H1 (cell line): ENCODE measurements at regions not wholly inside any gene's neighbourhood (a gene's known extent, or its start where the extent isn't known, plus 50 kb on each side); places are given as distances from the start of the nearest gene placed in this dataset.

Source experiments
- CTCF ChIA-PET: fragments of 300-600 bp; sonication (Branson Sonifier 250); formaldehyde crosslinking; loops from one replicate; lab custom pipeline; 2021; ENCODE audit not compliant: partially characterized antibody; lab: Charles Lee
- POLR2A ChIA-PET: fragments of 300-600 bp; sonication (Branson Sonifier 250); formaldehyde crosslinking; loops from one replicate; lab custom pipeline; 2021; ENCODE audit warnings: inconsistent platforms; ENCODE audit not compliant: partially characterized antibody; lab: Charles Lee
- DNase-seq, 2 experiments: peaks; one replicate each; pipeline versions ENCODE4 v3.0.0 to v3.0.0-alpha.2; 2010 to 2022; ENCODE audit warnings: low spot score in 2 of 2, low read depth in 1 of 2, mixed read lengths in 1 of 2
- FAIRE-seq: peaks from 2 replicates; lab custom pipeline; 2011; peaks lifted over from hg19 to GRCh38; lab: Jason Lieb, UNC
- H2AFZ ChIP-seq: 2 replicates; pipeline ENCODE4 v1.8.1; 2012; ENCODE audit warnings: low read length, inconsistent platforms
- H2AK5ac ChIP-seq: 2 replicates; pipeline ENCODE4 v1.6.1; 2013; ENCODE audit warnings: low read depth, low read length
- H2BK120ac ChIP-seq: replicated peaks from 2 replicates; pipeline ENCODE3; 2013; ENCODE audit warnings: low read depth, low read length, inconsistent platforms
- H2BK12ac ChIP-seq: 2 replicates; pipeline ENCODE4 v1.6.1; 2013; ENCODE audit warnings: low read depth, low read length
- H2BK15ac ChIP-seq: 2 replicates; pipeline ENCODE4 v1.6.1; 2013; ENCODE audit warnings: low read length
- H2BK20ac ChIP-seq: 2 replicates; pipeline ENCODE4 v1.6.1; 2013; ENCODE audit warnings: low read length
- H2BK5ac ChIP-seq: 2 replicates; pipeline ENCODE4 v1.6.1; 2013; ENCODE audit warnings: low read depth, low read length
- H3K14ac ChIP-seq: 2 replicates; pipeline ENCODE4 v1.6.1; 2013; ENCODE audit warnings: inconsistent platforms; ENCODE audit not compliant: insufficient read length
- H3K18ac ChIP-seq: 2 replicates; pipeline ENCODE4 v1.6.1; 2013; ENCODE audit warnings: low read length; ENCODE audit errors: extremely low read depth
- H3K23ac ChIP-seq: 2 replicates; pipeline ENCODE4 v1.6.1; 2013; ENCODE audit warnings: inconsistent platforms; ENCODE audit not compliant: insufficient read length
- H3K23me2 ChIP-seq: 2 replicates; pipeline ENCODE4 v1.6.1; 2013; ENCODE audit warnings: low read depth, low read length
- H3K27ac ChIP-seq: 2 replicates; pipeline ENCODE4 v1.6.1; 2011; ENCODE audit warnings: low read depth, low read length, inconsistent platforms
- H3K27me3 ChIP-seq, 4 experiments: replicated peaks in 1 of 4; 1 replicate in 1 of 4; 2 replicates in 3 of 4; pipeline versions ENCODE4 v1.6.1 to v1.8.1; 2011 to 2013; ENCODE audit warnings: low read length in 3 of 4, mild to moderate bottlenecking in 3 of 4, inconsistent platforms in 2 of 4, mixed read lengths in 2 of 4, moderate library complexity in 1 of 4; ENCODE audit not compliant: control insufficient read depth in 3 of 4, insufficient read depth in 3 of 4; ENCODE audit errors: extremely low read depth in 1 of 4
- H3K36me3 ChIP-seq, 4 experiments: 2 replicates each; pipeline versions ENCODE4 v1.6.1 to v1.8.1; 2011 to 2013; ENCODE audit warnings: mild to moderate bottlenecking in 4 of 4, low read length in 3 of 4, moderate library complexity in 2 of 4, control low read depth in 1 of 4, inconsistent platforms in 1 of 4; ENCODE audit not compliant: insufficient read depth in 4 of 4, control insufficient read depth in 2 of 4
- H3K4ac ChIP-seq: replicated peaks from 2 replicates; pipeline ENCODE3; 2013; ENCODE audit warnings: low read length, low read depth, mixed read lengths, inconsistent platforms; ENCODE audit not compliant: insufficient read length
- H3K4me1 ChIP-seq, 4 experiments: replicated peaks in 1 of 4; 1 replicate in 1 of 4; 2 replicates in 3 of 4; pipeline versions ENCODE4 v1.6.1 to v1.8.1; 2011 to 2013; ENCODE audit warnings: low read length in 3 of 4, inconsistent platforms in 2 of 4, mixed read lengths in 1 of 4; ENCODE audit not compliant: insufficient read depth in 4 of 4, control insufficient read depth in 3 of 4
- H3K4me2 ChIP-seq, 2 experiments: 2 replicates each; pipeline versions ENCODE4 v1.6.1 to v1.8.1; 2011 to 2013; ENCODE audit warnings: low read depth in 2 of 2, low read length in 2 of 2, control low read depth in 1 of 2, inconsistent platforms in 1 of 2, mild to moderate bottlenecking in 1 of 2; ENCODE audit not compliant: insufficient read depth in 1 of 2
- H3K4me3 ChIP-seq, 4 experiments: fragments of 200-600, 300-600 bp in 1 of 4; sonication (generic), shearing (Covaris generic), sonication (Bioruptor Twin) in 1 of 4; 2 replicates each; pipeline versions ENCODE4 v1.5.1 to v1.8.1; 2011 to 2016; ENCODE audit warnings: low read length in 4 of 4, low read depth in 3 of 4, control low read depth in 2 of 4, inconsistent platforms in 2 of 4, mild to moderate bottlenecking in 2 of 4, mixed read lengths in 1 of 4, moderate library complexity in 1 of 4; ENCODE audit not compliant: insufficient read depth in 2 of 4; ENCODE audit errors: extremely low read depth in 1 of 4
- H3K56ac ChIP-seq: replicated peaks from 2 replicates; pipeline ENCODE3; 2013; ENCODE audit warnings: low read depth, mild to moderate bottlenecking, mixed read lengths, low read length, inconsistent platforms; ENCODE audit not compliant: insufficient read length
- H3K79me1 ChIP-seq: 2 replicates; pipeline ENCODE4 v1.6.1; 2013; ENCODE audit warnings: low read depth, low read length, control low read depth
- H3K79me2 ChIP-seq, 2 experiments: 2 replicates each; pipeline versions ENCODE4 v1.6.1 to v1.8.1; 2012 to 2013; ENCODE audit warnings: low read length in 2 of 2, mild to moderate bottlenecking in 2 of 2, inconsistent platforms in 1 of 2; ENCODE audit not compliant: insufficient read depth in 2 of 2, control insufficient read depth in 1 of 2
- H3K9ac ChIP-seq, 4 experiments: replicated peaks in 1 of 4; 1 replicate in 1 of 4; 2 replicates in 3 of 4; pipeline versions ENCODE4 v1.6.1 to v1.8.1; 2011 to 2013; ENCODE audit warnings: low read depth in 3 of 4, low read length in 3 of 4, control low read depth in 2 of 4, mild to moderate bottlenecking in 2 of 4, moderate library complexity in 2 of 4, inconsistent platforms in 1 of 4; ENCODE audit errors: extremely low read depth in 1 of 4
- H3K9me3 ChIP-seq, 2 experiments: 2 replicates each; pipeline versions ENCODE4 v1.6.1 to v1.8.1; 2012 to 2013; ENCODE audit warnings: mild to moderate bottlenecking in 2 of 2, moderate library complexity in 2 of 2, control low read depth in 1 of 2, inconsistent platforms in 1 of 2, low read depth in 1 of 2, low read length in 1 of 2, mixed read lengths in 1 of 2; ENCODE audit not compliant: insufficient read depth in 2 of 2
- H4K20me1 ChIP-seq, 2 experiments: replicated peaks in 1 of 2; 2 replicates each; pipeline versions ENCODE3 to v1.8.1; 2011 to 2013; ENCODE audit warnings: inconsistent platforms in 2 of 2, low read length in 2 of 2, mild to moderate bottlenecking in 1 of 2; ENCODE audit not compliant: insufficient read depth in 2 of 2, control insufficient read depth in 1 of 2
- H4K5ac ChIP-seq: 2 replicates; pipeline ENCODE4 v1.6.1; 2013; ENCODE audit warnings: low read length, low read depth, mixed read lengths, inconsistent platforms; ENCODE audit not compliant: insufficient read length
- H4K8ac ChIP-seq: 2 replicates; pipeline ENCODE4 v1.8.0; 2013; ENCODE audit warnings: mild to moderate bottlenecking, moderate library complexity, low read length, inconsistent platforms; ENCODE audit not compliant: insufficient read depth; ENCODE audit errors: extremely low read depth
- H4K91ac ChIP-seq: replicated peaks from 2 replicates; pipeline ENCODE3; 2013; ENCODE audit warnings: low read length, mixed read lengths, inconsistent platforms; ENCODE audit not compliant: insufficient read length
- JUND ChIP-seq: IDR thresholded peaks from 2 replicates; pipeline ENCODE4 v1.6.1; 2011; ENCODE audit warnings: mild to moderate bottlenecking, improper control_type of control experiment, low read length
- SP2 ChIP-seq: IDR thresholded peaks from 2 replicates; pipeline ENCODE4 v1.6.1; 2012; ENCODE audit warnings: mild to moderate bottlenecking, low read length, inconsistent platforms
- WGBS, 2 experiments: shearing (Covaris generic) in 1 of 2; methylation state at CpG; one replicate each; pipeline versions ENCODE4 v1.1.6 to v1.1.7; 2013 to 2015; ENCODE audit warnings: low lambda C conversion rate in 2 of 2, mixed read lengths in 2 of 2, inconsistent platforms in 1 of 2, low coverage in 1 of 2, missing lambda C conversion rate in 1 of 2; ENCODE audit not compliant: insufficient replicate concordance in 2 of 2, insufficient coverage in 1 of 2, insufficient read length in 1 of 2; ENCODE audit errors: extremely low coverage in 1 of 2, missing lambda C conversion rate in 1 of 2; 5-methylcytosine and 5-hydroxymethylcytosine counted together

DNA sequence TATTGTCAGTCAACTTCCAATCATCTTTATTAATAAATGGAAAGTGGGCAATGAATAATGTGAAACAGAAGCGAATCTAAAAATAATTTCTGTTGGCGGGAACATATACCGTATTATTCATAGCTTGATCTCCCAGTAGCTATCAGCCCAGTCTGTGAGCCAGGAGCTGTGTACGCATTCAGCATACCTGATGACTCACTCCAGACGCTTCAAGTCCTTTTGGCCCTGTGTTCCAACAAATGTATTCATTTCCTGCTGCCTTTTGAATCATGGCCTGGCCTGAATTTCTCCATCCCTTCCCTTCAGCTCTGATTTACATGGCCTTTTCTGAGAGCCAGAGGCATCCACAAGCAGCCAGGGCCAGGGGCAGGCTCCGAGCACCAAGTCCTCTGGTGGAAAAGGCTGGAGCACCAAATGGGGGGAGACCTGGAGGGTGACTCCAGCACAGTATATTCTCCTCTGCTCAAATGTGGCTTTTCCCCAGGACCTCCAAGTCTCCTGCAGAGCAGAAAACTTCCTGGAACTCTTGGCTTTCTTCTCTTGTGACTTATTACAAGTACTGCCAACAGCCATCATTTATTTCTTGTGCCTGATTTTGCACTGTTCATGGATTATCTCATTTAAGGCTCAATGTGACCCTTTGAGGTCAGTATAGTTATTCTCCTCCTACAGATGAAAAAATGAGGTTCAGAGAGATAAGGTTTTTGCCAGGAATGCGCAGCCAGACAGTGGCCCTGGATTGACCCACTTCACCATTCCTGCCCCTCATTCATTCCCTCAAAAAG, 108.7 kb downstream of the EN1 start:
- no peak overlapping the region for H3K4ac ChIP-seq
- H3K27ac ChIP-seq: no peak overlapping the region
- H2BK20ac ChIP-seq: no peak overlapping the region
- H3K27me3 ChIP-seq: no peaks in the 10 kb centered on the region
- peaks cover 1 to 9% (median 8%) of the 10 kb centered on the region in 4 experiments; a peak in 5 of 7 replicates for H3K4me1 ChIP-seq
- H2AFZ ChIP-seq: 0 out of 2 replicates have a peak overlapping the region, but pooled peaks have one; percentile 50
- WGBS, 2 experiments: 80% methylated on average over 7 of the region's 7 CpGs; no CpG with 5 or more reads in 1 of the 2 experiments
- H2BK5ac ChIP-seq: no peak overlapping the region
- TF ChIP-seq JUND (0 out of 2 replicates have a peak, but pooled peaks have one; percentile 48), SP2 (no peak)
- ChIA-PET POLR2A (interaction anchor here (0.7 to 1.0 kb wide), 2 partner anchors 20 to 36 kb away, joined by 3 read pairs; no protein-coding TSS in a partner anchor), CTCF (interaction anchor here (0.7 to 1.3 kb wide), 3 partner anchors 15 to 58 kb away, joined by 3 to 4 read pairs (median 3); no protein-coding TSS in a partner anchor)
- H3K56ac ChIP-seq: no peak overlapping the region
- H2AK5ac ChIP-seq: no peak overlapping the region
- no peak overlapping the region for H3K23ac ChIP-seq
- H4K91ac ChIP-seq: no peak overlapping the region
- FAIRE-seq (no peak), DNase-seq (no peak)
- H2BK12ac ChIP-seq: no peak overlapping the region
- no peak overlapping the region; a peak in 1 of 4 replicates for H3K4me2 ChIP-seq
- H3K9ac ChIP-seq: no peak overlapping the region
- no peak overlapping the region for H2BK15ac ChIP-seq
- H4K20me1 ChIP-seq: no peaks in the 10 kb centered on the region
- H3K14ac ChIP-seq: no peak overlapping the region
- no peak overlapping the region for H3K18ac ChIP-seq
- H4K5ac ChIP-seq: no peak overlapping the region
- no peak overlapping the region for H4K8ac ChIP-seq
- H3K79me2 ChIP-seq: no peaks in the 10 kb centered on the region
- H3K4me3 ChIP-seq: no peak overlapping the region
- H3K36me3 ChIP-seq: no peaks in the 10 kb centered on the region
- no peak overlapping the region for H2BK120ac ChIP-seq
- no peaks in the 10 kb centered on the region for H3K23me2 ChIP-seq
- H3K79me1 ChIP-seq: no peaks in the 10 kb centered on the region
- H3K9me3 ChIP-seq: peaks cover 5 to 7% of the 10 kb centered on the region in 2 experiments; a peak in 3 of 4 replicates
